Activated B cell treated with CpG ODN at 0.5 μM for 24 hours (primary cell): ENCODE measurements at regions not wholly inside any gene's neighbourhood (a gene's known extent, or its start where the extent isn't known, plus 50 kb on each side); places are given as distances from the start of the nearest gene placed in this dataset.

ENCODE experiments used
- ATAC-seq: fragments of 200-7000 bp; cut with Tn5 transposase; one replicate; pipeline ENCODE4 v1.10.0; 2021; ENCODE audit warnings: low read depth, mild to moderate bottlenecking, moderate library complexity
- CTCF ChIA-PET: fragments of 350-600 bp; sonication (Branson Sonifier 250); formaldehyde crosslinking; loops from one replicate; lab custom pipeline; 2021; ENCODE audit warnings: antibody characterized with exemption; lab: Charles Lee
- POLR2A ChIA-PET: fragments of 350-600 bp; sonication (Branson Sonifier 250); formaldehyde crosslinking; loops from one replicate; lab custom pipeline; 2021; ENCODE audit warnings: antibody characterized with exemption; lab: Charles Lee
- DNase-seq: peaks from one replicate; pipeline ENCODE4 v3.0.0; 2022
- H3K27ac Mint-ChIP-seq: one replicate; pipeline ENCODE4 v1.8.0; 2020; ENCODE audit warnings: mixed read lengths
- H3K27me3 Mint-ChIP-seq: one replicate; pipeline ENCODE4 v1.8.0; 2021; ENCODE audit warnings: mixed read lengths
- H3K36me3 Mint-ChIP-seq: one replicate; pipeline ENCODE4 v1.8.0; 2021; ENCODE audit warnings: low read depth, mixed read lengths
- H3K4me1 Mint-ChIP-seq: one replicate; pipeline ENCODE4 v1.8.0; 2021; ENCODE audit warnings: mixed read lengths
- H3K4me3 Mint-ChIP-seq: one replicate; pipeline ENCODE4 v1.8.0; 2020; ENCODE audit warnings: mild to moderate bottlenecking, mixed read lengths
- H3K9me3 Mint-ChIP-seq: one replicate; pipeline ENCODE4 v1.8.0; 2020; ENCODE audit warnings: mixed read lengths
- intact Hi-C: fragments of 100-400 bp; cut with micrococcal nuclease; formaldehyde crosslinking; loops from one replicate; pipeline ENCODE4 v1.15.1; 2024
- TF ChIP-seq, protein P1 (sequence below): fragments of 200-600 bp; IDR thresholded peaks from one replicate; pipeline ENCODE4 v1.8.0; 2022; ENCODE audit warnings: antibody characterized with exemption, mild to moderate bottlenecking

DNA sequence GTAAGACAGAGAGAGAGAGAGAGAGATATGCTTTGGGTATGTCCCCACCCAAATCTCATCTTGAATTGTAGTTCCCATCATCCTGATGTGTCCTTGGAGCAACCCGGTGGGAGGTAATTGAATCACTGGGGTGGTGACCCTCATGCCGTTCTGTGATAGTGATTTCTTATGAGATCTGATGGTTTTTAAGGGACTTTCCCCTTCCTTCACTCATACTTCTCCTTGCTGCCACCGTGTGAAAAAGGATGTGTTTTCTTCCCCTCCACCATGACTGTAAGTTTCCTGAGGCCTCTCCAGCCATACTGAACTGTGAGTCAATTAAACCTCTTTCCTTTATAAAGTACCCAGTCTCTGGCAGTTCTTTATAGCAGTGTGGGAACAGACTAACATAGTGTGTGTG, 60.3 kb downstream of the EOMES start:
- DNase-seq (no peak), ATAC-seq (no peak)
- Mint-ChIP-seq H3K4me1 (peaks cover 15% of the 10 kb centered on the region), H3K27ac (no peak overlapping the region), H3K4me3 (no peak overlapping the region), H3K27me3 (no peaks in the 10 kb centered on the region), H3K9me3 (no peaks in the 10 kb centered on the region), H3K36me3 (no peaks in the 10 kb centered on the region)
- ChIA-PET CTCF (no interaction called here), POLR2A (no interaction called here)
- intact Hi-C loops = no loop called here
- TF ChIP-seq, protein P1, sequence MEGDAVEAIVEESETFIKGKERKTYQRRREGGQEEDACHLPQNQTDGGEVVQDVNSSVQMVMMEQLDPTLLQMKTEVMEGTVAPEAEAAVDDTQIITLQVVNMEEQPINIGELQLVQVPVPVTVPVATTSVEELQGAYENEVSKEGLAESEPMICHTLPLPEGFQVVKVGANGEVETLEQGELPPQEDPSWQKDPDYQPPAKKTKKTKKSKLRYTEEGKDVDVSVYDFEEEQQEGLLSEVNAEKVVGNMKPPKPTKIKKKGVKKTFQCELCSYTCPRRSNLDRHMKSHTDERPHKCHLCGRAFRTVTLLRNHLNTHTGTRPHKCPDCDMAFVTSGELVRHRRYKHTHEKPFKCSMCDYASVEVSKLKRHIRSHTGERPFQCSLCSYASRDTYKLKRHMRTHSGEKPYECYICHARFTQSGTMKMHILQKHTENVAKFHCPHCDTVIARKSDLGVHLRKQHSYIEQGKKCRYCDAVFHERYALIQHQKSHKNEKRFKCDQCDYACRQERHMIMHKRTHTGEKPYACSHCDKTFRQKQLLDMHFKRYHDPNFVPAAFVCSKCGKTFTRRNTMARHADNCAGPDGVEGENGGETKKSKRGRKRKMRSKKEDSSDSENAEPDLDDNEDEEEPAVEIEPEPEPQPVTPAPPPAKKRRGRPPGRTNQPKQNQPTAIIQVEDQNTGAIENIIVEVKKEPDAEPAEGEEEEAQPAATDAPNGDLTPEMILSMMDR = no peak

- Mint-ChIP-seq H3K4me1 (peaks cover 7% of the 10 kb centered on the region), H3K4me3 (no peak overlapping the region), H3K36me3 (no peaks in the 10 kb centered on the region), H3K27ac (no peak overlapping the region), H3K9me3 (no peaks in the 10 kb centered on the region), H3K27me3 (no peaks in the 10 kb centered on the region)
- TF ChIP-seq, protein P1 = peak; percentile 33
- ChIA-PET CTCF (no interaction called here), POLR2A (no interaction called here)
- peak; percentile 65 for ATAC-seq
- DNase-seq = no peak
- intact Hi-C loops = loop anchor here (1.0 to 2.0 kb wide), 2 partner anchors 303 to 347 kb away; no protein-coding TSS in a partner anchor
These were observed 62.7 kb downstream of the EOMES start for GRCh38 chr3:27659279-27660021.

- H3K9me3 Mint-ChIP-seq = no peaks in the 10 kb centered on the region
- no peak for ATAC-seq
- ChIA-PET POLR2A (no interaction called here), CTCF (interaction anchor here (1.0 to 1.8 kb wide), 3 partner anchors 10 to 301 kb away, joined by 3 to 5 read pairs (median 4); no protein-coding TSS in a partner anchor)
- DNase-seq = no peak
- intact Hi-C loops = loop anchor here (1.0 to 2.0 kb wide), 2 partner anchors 302 to 346 kb away; no protein-coding TSS in a partner anchor
- H3K27me3 Mint-ChIP-seq = no peaks in the 10 kb centered on the region
- H3K27ac Mint-ChIP-seq = no peak overlapping the region
- no peak overlapping the region for H3K4me3 Mint-ChIP-seq
- TF ChIP-seq, protein P1 = no peak
- peaks cover 7% of the 10 kb centered on the region for H3K4me1 Mint-ChIP-seq
- no peaks in the 10 kb centered on the region for H3K36me3 Mint-ChIP-seq
These were observed 63.4 kb downstream of the EOMES start for GRCh38 chr3:27658741-27659140.

DNA sequence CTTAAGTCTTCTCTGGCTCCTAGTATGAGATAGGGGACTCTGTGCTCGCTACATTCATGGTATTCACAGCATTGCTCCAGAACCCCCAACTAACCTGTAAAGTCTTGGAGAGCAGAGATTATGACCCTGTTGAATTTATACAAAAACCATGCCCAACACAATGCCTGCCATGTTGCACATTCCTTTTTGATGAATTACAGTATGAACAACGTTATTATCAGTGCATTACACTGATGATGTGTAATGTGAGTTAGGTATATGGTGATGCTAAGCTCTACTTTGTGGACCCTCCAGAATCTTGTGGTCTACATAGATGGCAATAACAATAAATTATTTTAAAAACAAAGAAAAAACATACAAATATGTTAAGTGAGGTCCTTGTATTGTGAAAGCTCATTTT, 64.3 kb downstream of the EOMES start:
- H3K4me1 Mint-ChIP-seq = peaks cover 7% of the 10 kb centered on the region
- ATAC-seq (no peak), DNase-seq (no peak)
- TF ChIP-seq, protein P1 = no peak
- ChIA-PET CTCF (interaction anchor here (0.7 to 1.8 kb wide), 4 partner anchors 8 to 300 kb away, joined by 3 to 5 read pairs (median 4); no protein-coding TSS in a partner anchor), POLR2A (no interaction called here)
- no peak overlapping the region for H3K4me3 Mint-ChIP-seq
- no peak overlapping the region for H3K27ac Mint-ChIP-seq
- no peaks in the 10 kb centered on the region for H3K36me3 Mint-ChIP-seq
- no peaks in the 10 kb centered on the region for H3K9me3 Mint-ChIP-seq
- no peaks in the 10 kb centered on the region for H3K27me3 Mint-ChIP-seq
- intact Hi-C loops = loop anchor here (2.0 kb wide), 1 partner anchor 301 kb away; no protein-coding TSS in a partner anchor

DNA sequence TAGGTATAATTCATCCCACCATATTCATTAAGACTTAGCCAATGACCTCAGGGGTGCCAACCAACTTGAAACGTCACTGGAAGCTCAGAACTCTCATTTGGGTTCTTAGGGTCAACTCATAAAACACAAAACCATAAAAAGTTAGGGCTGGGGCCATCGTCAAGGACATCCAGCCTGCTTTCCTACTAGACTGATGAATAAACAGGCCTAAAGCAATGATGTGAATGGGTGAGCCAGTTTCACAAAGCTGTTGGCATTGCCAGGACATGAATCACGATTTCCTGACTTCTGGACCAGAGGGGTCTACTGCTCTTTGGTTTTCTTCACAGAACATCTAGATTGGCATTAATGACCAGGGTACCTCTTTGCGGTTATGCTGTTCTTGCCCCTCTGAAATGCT, 64.7 kb downstream of the EOMES start:
- intact Hi-C loops = no loop called here
- H3K27ac Mint-ChIP-seq = no peak overlapping the region

More for the DNA sequence above, 64.7 kb downstream of the EOMES start:
- ATAC-seq = no peak
- Mint-ChIP-seq H3K4me1 (peaks cover 7% of the 10 kb centered on the region), H3K4me3 (no peak overlapping the region), H3K9me3 (no peaks in the 10 kb centered on the region), H3K27me3 (no peaks in the 10 kb centered on the region), H3K36me3 (no peaks in the 10 kb centered on the region)
- DNase-seq = no peak
- ChIA-PET POLR2A (no interaction called here), CTCF (interaction anchor here (0.7 to 1.8 kb wide), 4 partner anchors 8 to 24 kb away, joined by 3 to 4 read pairs (median 4); no protein-coding TSS in a partner anchor)
- TF ChIP-seq, protein P1 = no peak
